ENCODE measurements at regions not wholly inside any gene's neighbourhood (a gene's known extent, or its start where the extent isn't known, plus 50 kb on each side); places are given as distances from the start of the nearest gene placed in this dataset.

GRCh38 chr7:132638000-132638399 is 61.7 kb upstream of the PLXNA4 start:
- H3K27ac Mint-ChIP-seq (ENCODE audit: unreplicated experiment) = no peak overlapping the region

GRCh38 chr7:132636581-132636980 is 60.3 kb upstream of the PLXNA4 start:
- Mint-ChIP-seq H3K36me3 (ENCODE audit: insufficient read depth, unreplicated experiment) (no peaks in the 10 kb centered on the region), H3K27me3 (ENCODE audit: unreplicated experiment) (peaks cover 54% of the 10 kb centered on the region)
- TF ChIP-seq CTCF (IDR thresholded peaks at IDR 0.05; ENCODE audit: unreplicated experiment) = no peak

More at GRCh38 chr7:132638000-132638399, 61.7 kb upstream of the PLXNA4 start:
- Mint-ChIP-seq H3K4me3 (ENCODE audit: low read depth, unreplicated experiment) (no peak overlapping the region), H3K9me3 (ENCODE audit: low read depth, unreplicated experiment) (no peaks in the 10 kb centered on the region), H3K27me3 (ENCODE audit: unreplicated experiment) (peaks cover 64% of the 10 kb centered on the region), H3K36me3 (ENCODE audit: insufficient read depth, unreplicated experiment) (no peaks in the 10 kb centered on the region), H3K4me1 (ENCODE audit: low read depth, unreplicated experiment) (no peaks in the 10 kb centered on the region)
- TF ChIP-seq CTCF (IDR thresholded peaks at IDR 0.05; ENCODE audit: unreplicated experiment) = no peak
- DNase-seq = no peak
- intact Hi-C loops (cut with micrococcal nuclease; ENCODE audit: unreplicated experiment) = no loop called here
- CTCF ChIA-PET = interaction anchor here (0.5 kb wide), 1 partner anchor 38 kb away, joined by 5 read pairs; no protein-coding TSS in a partner anchor
- BruUV-seq (replicated peaks) = no TSS peak

GRCh38 chr7:132635127-132635526 is 58.9 kb upstream of the PLXNA4 start:
- H3K4me3 Mint-ChIP-seq (ENCODE audit: low read depth, unreplicated experiment) = no peak overlapping the region
- H3K9me3 Mint-ChIP-seq (ENCODE audit: low read depth, unreplicated experiment) = no peaks in the 10 kb centered on the region
- BruUV-seq (replicated peaks) = no TSS peak
- intact Hi-C loops (cut with micrococcal nuclease; ENCODE audit: unreplicated experiment) = no loop called here
- DNase-seq = no peak
- CTCF ChIA-PET = no interaction called here
- H3K27me3 Mint-ChIP-seq (ENCODE audit: unreplicated experiment) = peaks cover 45% of the 10 kb centered on the region
- no peaks in the 10 kb centered on the region for H3K36me3 Mint-ChIP-seq (ENCODE audit: insufficient read depth, unreplicated experiment)
- TF ChIP-seq CTCF (IDR thresholded peaks at IDR 0.05; ENCODE audit: unreplicated experiment) = no peak
- H3K4me1 Mint-ChIP-seq (ENCODE audit: low read depth, unreplicated experiment) = no peaks in the 10 kb centered on the region
- H3K27ac Mint-ChIP-seq (ENCODE audit: unreplicated experiment) = no peak overlapping the region

More at GRCh38 chr7:132636581-132636980, 60.3 kb upstream of the PLXNA4 start:
- CTCF ChIA-PET = no interaction called here
- intact Hi-C loops (cut with micrococcal nuclease; ENCODE audit: unreplicated experiment) = no loop called here
- BruUV-seq (replicated peaks) = no TSS peak
- H3K4me3 Mint-ChIP-seq (ENCODE audit: low read depth, unreplicated experiment) = no peak overlapping the region
- H3K4me1 Mint-ChIP-seq (ENCODE audit: low read depth, unreplicated experiment) = no peaks in the 10 kb centered on the region
- DNase-seq = no peak
- H3K27ac Mint-ChIP-seq (ENCODE audit: unreplicated experiment) = no peak overlapping the region
- no peaks in the 10 kb centered on the region for H3K9me3 Mint-ChIP-seq (ENCODE audit: low read depth, unreplicated experiment)

GRCh38 chr7:132630834-132631233 is 54.6 kb upstream of the PLXNA4 start:
- peaks cover 54% of the 10 kb centered on the region for H3K27me3 Mint-ChIP-seq (ENCODE audit: unreplicated experiment)
- H3K27ac Mint-ChIP-seq (ENCODE audit: unreplicated experiment) = no peak overlapping the region
- H3K9me3 Mint-ChIP-seq (ENCODE audit: low read depth, unreplicated experiment) = peaks cover 3% of the 10 kb centered on the region
- no peaks in the 10 kb centered on the region for H3K4me1 Mint-ChIP-seq (ENCODE audit: low read depth, unreplicated experiment)
- no TSS peak for BruUV-seq (replicated peaks)
- H3K4me3 Mint-ChIP-seq (ENCODE audit: low read depth, unreplicated experiment) = no peak overlapping the region
- no peak for DNase-seq
- CTCF ChIA-PET = no interaction called here
- no peak for TF ChIP-seq CTCF (IDR thresholded peaks at IDR 0.05; ENCODE audit: unreplicated experiment)
- intact Hi-C loops (cut with micrococcal nuclease; ENCODE audit: unreplicated experiment) = no loop called here
- H3K36me3 Mint-ChIP-seq (ENCODE audit: insufficient read depth, unreplicated experiment) = no peaks in the 10 kb centered on the region

All from Calu3 (cell line).